ENCODE measurements at regions not wholly inside any gene's neighbourhood (a gene's known extent, or its start where the extent isn't known, plus 50 kb on each side); places are given as distances from the start of the nearest gene placed in this dataset.

DNA sequence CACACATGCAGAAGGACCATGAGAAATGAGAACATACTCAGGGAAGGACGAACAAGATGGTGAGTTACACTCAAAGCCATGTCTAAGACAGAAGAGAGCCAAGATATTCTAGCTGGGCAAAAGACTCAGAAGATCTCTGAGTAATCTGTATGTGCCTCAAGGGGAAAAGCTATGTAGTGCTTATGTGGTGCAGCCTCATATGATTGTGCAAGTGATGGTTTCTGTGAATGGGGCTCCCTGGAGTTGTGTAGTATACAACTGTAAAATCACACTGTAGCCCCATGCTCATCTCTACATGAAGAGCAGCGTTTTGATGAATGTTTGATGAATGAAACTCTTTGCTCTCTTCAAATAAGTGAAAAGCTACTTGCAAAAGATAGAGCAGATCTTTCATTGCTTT, 57.5 kb downstream of the OSR1 start:
- no peak for DNase-seq

DNA sequence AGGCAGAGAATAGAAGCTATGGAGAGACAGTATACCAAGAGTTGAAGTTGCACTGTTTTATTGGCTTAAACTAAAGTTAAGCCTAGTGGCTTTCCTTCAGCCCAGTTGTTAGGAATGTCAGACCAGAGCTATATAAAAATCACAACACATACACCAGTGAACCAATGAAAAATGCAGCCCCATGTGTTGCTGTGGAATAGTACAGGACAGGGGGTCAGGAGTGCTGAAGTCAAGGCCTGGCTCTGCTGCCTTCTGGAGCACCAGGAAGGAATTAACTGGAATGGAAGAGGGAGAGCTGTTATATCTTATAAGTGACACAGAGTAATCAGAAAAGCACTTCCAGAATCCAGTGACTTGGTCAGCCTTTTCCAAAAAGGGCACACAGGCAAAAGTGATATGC, 58.9 kb downstream of the OSR1 start:
- no peak for DNase-seq

DNA sequence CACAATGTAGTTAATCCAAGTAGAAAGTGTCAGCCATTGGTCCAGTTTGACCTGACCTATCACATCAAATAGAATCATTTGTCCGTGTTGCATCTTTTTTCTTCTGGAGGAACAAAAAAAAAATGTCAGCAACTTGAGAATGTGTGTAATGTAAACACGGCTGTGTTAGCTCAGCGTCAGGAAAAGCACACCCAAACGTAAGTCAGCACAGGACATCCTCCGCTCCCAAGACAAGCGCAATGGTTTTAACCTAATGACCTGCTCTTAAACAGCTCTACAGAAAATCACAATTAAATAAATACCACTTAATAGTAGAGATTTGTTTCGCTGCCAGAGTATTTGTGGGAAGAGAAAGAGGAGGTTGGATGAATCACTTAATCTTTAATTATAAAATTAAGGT, 59.4 kb downstream of the OSR1 start:
- no peak for DNase-seq

DNA sequence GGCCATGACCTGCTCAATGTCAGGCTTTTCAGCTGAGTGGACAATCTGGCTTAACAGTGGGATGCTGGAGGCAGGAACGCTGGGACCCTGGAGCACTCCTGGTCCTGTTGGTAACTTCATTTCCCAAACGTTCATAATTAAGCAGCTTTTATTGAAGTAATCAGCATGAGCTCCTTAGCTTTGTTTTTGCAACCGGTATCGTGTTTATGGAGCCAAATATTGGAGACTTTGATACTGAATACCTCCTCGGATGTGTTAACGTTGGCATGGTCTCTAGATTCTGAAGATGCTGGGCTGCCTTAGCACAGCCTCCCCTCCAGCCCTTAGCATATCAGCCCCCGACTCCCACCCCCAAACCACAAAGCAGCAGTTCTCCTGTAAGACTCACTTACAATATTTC, 60.7 kb downstream of the OSR1 start:
- no peak for DNase-seq

DNA sequence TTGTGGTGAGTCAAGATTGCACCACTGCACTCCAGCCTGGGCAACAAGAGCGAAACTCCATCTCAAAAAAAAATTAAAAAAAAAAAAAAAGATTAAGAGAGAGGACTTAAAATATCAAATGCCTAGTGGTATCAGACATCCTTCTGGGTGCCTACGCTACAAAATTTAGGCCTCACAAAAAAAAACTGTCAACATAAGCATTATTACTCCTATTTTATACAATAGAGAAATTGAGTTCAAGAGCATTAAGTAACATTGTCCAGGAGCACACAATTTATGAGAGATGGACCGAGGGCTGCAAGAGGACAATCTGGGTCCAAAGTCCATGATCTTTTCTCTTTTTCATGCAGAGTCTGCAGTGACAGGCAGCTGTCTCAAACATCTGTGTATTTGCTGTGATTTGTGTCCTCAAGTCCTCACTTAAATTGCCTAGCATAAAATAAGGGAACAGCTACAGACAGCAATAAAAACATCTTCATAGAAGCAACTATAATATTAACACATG, 62.4 kb downstream of the OSR1 start:
- DNase-seq = no peak

DNA sequence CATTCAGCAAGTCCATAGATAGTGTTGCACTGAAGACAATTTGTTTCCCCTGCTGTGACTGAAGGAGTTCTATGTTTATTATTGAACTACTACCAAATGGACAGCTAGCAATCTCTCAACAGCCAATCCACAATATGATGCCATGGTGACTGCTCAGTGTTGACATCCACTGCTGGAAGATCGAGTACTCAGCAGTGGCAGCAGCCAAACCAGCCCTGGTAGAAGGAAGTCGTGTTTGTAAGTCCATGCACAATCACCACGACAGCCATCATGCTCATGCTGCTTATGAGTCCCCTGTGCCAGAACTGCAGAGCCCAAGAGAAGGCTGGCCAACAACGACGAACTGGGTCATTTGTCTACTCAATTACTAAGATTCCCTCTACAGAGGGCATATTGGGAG, 66.4 kb downstream of the OSR1 start:
- no peak for DNase-seq

DNA sequence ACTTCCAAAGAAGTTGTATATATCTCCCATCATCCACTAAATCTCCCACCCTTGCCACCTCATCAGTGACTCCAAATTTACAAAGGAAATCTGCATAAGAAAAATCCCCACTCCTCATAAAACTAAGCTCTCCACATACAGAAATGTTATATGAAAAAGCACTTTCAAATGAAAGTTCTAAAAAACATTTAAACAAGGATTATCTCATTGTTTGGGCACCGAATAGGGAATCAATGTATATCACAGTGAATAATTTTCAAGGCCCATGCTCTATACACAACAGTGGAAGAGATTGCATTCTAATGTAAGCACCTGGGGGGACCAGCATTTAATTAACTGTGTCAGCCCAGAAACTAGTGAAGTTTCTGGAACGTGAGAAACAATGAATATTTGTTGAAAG, 70.1 kb downstream of the OSR1 start:
- no peak for DNase-seq

DNA sequence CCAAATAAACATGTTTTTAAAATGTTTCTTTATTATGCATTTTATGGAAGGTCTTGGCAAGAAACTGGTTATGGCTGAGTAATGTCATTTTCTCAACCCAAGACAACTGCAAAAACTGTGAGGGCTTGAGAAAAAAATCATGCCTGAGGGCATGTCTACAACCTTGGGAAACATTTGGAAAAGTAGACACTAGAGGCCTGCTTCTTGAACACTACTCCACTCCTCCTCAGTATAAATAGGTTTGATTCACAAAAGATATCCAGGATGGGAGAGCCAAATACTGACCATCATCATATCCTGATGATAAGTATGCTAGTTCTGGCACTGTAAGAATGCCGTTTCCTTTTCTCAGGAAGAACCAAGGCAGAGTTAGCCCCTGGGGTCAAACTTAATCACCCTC, 71.1 kb downstream of the OSR1 start:
- no peak for DNase-seq

DNA sequence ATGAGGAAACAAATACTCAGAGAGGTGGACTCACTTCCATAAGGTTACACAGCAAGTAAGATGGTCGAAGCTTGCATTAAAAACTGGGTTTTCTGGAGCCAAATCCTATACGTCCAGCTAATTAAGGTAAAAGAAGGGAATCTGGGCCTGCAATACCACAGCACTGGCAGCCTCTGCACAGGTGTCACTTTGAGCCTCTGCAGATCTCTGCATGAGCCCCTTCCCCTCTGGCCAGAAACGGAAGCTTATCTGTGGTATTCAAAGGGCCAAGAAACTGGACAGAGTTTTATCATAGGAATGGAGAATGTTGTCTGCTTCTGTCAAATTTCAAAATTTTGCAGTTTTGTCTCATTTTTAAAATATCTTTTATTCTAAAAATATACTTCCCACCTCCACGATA, 76.1 kb downstream of the OSR1 start:
- DNase-seq = no peak

DNA sequence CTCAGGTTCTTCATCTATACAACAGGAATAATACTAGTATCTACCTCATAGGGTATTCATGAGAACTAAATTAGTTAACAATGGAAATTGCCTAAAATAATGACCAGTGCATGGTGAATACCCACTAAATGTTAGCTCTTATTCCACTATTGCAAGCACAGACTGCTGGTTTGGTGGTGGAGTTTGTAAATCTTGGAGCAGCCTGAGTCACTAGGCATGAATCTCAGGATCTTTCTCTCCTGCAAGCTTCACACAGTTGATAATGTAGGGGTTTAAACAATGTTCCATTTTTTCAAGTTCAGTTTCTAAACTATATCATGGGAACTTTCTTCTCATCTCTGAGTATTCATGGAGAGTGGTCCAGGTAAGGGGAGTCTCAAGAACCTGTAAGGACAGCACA, 84.0 kb downstream of the OSR1 start:
- no peak for DNase-seq

DNA sequence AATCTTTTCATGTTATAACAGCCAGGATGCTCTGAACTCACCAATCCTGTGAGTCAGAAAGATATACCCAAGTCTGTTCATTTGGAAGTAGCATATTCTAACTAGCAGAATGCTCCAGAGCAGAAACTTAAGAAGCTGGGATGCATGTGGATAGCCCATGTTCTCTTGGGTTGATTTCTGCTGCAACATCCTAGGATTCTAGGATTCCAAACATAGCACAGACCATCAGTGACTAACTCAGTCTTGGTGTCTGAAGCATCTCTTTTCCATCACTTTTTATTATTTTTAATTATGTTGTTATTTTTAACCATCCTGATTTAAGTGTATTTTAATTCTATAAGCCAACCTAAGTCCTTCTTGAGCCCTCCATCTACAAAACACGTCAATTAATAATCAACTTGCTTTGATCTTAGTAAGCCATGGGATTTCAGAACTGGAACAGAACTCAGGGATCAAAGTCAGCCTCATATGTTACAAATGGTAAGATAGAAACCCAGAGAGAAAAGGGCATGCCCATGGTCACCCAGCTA, 85.4 kb downstream of the OSR1 start:
- DNase-seq = no peak

DNA sequence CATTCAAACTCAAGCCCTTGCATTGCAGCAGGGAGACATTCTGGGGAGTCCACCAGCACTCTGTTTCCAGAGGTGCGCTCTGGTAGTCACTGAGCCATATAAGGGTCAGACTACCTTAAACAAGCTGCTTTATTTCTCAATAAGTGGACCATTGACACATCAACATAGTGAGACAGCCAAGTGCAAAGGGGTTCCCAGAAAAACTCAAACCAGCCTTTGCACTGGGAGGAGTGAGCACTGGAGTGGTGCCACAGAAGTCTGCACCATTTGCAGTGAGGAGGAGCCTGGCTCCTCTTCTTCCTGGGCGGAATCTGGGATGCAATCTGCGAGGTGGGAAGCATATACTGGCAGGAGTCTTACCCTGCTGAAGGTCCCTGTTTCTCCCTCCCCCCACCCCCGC, 86.4 kb downstream of the OSR1 start:
- DNase-seq = no peak

DNA sequence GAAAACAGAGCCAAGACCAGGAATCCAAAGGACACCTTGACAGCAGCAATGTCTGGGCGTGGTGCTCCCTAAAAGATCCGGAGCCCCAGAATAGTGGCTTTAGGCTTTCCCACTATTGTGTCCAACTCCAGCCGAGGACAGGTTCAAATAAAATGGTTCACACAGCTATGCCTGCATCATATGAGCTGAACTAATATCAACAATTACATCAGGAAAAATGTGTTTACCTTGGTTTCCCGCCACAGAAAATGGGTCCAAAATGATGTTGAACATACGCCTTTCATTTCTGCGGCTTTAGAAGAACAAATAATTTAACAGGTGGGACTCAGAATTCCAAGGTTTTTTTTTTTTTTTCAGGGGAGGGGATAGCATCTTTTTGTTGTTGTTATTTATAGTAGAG, 93.6 kb downstream of the OSR1 start:
- no peak for DNase-seq

DNA sequence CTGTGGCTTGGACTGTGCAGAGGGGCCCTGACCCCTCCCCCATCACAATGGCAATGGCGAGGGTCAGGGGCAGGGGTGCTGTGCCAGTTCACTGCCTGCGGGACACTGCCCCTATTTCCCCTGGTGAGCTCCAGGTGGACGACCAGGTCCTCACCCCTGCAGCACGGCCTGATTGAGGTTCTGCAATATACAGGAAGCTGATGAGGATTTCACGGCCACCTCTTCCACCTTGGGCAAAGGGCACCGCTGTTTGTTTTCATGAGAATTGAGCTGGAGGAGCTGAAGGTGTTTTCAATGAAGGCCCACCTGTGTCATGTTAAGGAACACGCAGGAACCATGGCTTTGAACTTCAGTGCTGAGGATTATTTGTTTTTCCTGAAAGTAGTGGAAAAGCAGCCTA, 96.3 kb downstream of the OSR1 start:
- DNase-seq = no peak

DNA sequence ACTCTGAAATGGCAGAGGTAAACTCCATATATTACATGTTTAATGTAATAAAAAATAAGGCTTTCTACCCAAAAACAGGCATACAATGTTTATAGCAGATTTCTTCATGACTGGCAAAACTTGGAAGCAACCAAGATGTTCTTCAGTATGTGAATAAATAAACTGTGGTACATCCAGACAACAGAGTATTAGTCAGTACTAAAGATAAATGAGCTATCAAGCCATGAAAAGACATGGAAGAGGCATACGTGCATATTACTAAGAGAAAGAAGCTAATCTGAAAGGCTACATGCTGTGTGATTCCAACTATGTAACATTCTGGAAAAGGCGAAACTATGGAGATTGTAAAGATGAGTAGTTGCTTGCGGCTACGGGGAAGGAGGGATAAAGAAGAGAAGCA, 97.4 kb downstream of the OSR1 start:
- no peak for DNase-seq

DNA sequence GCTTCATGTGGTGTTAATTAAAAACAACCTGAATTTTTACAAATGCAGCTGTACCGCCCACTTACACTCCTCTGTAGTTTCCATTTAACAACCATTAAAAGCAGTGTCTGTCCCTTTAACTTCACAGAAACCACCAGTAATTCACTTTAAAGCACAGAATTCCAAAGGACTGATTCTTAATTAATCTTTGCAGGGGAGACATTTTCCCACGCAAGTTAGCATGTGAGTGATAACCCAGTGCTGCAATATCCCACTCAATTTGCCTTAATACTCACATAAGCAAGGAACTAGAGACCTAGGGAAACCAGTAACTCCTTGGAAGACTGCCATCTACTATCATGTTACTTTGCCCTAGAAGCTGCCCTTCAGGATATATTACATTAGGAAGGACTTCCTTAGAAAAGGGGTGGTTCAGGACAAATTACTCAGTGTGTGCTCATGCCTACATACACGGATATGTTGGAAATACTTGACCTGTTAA, 102.3 kb downstream of the OSR1 start:
- DNase-seq = no peak

DNA sequence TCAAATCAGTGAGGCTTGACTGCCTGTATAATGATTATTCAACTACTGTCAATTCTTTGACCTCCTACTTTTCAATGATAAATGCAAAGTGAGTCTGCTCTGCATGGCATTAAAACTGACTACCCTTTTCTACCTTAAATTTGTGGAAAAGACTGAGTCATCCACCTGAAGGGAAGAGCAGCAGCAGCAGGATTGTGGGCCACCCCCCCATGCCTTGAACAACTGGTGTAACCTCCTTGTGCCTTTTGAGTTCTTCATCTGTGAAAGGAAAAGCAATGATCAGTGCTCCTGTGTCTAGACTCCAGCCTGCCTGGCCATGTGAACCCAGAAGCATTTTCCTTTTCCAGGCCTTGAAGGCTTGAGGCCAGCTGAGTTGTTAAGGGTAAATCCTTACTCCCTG, 102.9 kb downstream of the OSR1 start:
- DNase-seq = no peak

DNA sequence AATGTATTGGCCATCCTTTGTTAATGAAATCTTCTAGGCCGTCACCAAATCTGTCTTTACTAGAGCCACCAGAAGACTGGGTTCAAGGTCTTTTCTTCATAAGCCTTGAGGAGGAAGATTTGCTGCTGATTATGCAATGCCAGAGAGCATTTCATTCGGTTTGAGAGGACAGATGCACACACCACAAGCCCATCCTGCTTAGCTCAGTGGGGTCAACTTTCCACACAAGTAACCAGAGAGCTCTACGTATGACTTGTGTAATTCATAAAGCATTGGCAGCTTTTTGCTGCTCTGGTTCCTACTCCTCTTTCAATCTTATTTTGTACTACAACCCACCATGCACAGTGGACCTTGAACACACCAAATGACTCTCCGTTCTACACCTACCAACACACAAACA, 106.9 kb downstream of the OSR1 start:
- DNase-seq = no peak

DNA sequence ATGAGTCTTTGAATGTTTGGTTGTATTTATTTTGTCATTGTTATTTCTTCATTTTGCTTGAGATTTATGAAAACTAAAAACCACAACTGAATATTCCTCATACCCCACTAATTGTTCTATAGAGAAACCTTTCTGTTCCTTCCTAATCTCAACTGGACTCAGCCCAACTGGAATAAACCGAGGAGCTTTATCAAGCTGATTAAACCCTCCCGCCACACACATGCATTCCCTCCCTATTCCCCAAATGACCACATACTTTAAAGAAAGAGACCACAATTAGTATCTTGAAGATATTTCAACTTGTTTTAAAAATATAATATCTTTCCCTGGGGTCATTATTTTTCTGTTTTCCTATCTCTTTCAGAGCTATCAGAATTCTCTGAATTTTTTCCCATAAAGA, 107.5 kb downstream of the OSR1 start:
- no peak for DNase-seq

DNA sequence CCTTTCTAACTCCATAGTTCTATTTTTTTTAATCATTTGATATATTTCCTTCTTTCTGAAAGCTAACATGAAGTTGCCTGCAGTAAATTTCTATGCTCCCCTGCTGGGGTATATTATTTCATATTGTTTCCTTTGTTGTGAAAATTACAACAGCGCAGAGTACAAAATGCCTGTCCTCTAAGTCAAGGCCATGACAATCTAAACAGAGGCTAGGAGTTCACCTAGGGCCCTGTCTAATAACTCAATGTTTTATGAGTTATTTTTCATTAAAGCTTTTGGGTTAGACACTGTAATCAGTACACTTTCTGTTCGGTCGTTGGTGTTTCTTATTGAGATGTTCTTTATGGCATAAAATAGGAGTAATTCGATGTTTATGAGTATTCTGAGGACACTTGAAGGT, 111.2 kb downstream of the OSR1 start:
- no peak for DNase-seq

DNA sequence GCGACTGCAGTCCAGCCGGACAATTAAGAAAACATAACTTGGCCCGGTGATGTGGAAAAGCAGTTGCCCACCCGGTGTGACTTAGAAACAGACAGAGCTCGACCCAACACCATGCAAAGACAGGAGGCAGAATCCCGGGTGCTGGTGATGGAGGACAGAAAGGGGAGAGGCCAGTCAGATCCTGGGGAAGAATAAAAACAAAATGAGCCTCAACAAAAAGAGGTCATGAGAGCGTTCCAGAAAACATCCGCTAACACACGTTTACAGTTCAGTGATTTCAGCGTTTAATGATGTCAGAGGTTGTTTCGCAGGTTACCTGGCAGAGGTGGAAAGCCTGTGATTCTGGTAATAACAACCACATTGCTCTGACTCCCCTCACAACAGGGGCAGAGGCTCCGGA, 111.9 kb downstream of the OSR1 start:
- no peak for DNase-seq

DNA sequence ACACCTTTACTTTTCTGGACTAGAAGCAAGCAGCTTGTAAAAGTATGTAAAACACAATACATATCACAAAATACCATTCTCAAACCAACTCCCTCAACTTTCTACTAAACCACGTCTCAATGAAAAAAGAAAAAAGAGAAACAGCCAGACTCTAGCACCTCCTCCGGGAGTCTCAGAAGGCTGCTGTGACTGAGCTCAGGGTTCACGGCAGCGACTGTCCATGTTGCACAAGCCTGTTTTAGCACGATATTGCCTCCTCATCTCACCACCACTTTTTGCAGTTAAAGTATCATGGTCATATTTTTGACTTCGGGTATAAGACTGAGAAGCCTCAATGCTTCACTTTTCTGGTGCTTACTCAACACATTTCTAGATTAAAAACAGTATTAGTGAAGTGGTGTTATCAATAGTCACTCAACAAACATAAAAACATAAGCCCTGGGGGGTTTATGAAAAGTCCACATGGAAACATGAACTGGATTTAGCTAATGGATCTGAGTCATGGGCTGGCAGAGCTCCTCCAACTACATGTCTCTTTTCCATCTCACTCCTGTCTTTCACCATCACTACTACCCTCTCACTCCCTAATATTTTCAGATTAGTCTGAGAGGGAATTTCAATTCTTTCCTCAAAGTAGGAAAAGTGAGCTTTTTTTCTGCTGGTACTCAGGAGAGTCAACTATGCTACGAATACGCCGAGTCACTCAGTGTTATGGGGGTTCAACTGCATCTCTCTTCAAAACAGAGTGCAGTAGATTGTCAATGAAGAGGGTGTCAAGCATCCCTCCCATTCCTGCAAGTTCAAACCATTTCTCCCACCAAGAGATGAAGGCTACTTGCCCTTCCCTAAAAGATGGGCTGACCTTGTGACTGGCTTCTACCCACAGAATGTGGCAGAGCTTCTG, 113.7 kb downstream of the OSR1 start:
- no peak for DNase-seq

DNA sequence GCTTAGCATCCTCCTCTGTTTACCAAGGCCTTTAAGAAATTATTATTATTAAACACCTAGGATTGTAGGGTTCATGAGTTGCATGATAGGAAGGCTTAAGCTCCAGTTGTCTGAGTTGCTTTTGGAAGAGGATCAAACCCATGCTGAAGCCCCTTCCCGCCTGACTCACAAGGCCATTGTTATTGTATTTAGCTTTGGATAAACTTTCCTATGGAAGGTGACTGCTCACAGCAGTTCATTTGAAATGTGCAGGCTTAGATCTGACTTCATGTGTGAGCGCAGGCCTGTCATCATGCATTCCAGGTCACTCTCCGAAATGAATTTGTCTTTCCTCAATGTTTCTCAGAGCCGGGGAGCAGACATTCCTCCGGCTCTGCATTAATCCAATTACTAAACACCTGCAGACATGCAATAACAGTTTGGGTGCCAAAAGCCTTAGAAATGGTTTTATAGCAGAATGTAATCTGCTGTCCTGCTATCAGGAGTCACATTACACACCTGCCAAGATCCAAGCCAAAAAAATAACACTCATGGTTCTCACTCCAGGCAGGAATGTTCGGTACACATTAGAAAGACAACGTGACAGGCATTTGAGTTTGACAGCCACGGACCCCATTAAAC, 119.9 kb downstream of the OSR1 start:
- DNase-seq = no peak

DNA sequence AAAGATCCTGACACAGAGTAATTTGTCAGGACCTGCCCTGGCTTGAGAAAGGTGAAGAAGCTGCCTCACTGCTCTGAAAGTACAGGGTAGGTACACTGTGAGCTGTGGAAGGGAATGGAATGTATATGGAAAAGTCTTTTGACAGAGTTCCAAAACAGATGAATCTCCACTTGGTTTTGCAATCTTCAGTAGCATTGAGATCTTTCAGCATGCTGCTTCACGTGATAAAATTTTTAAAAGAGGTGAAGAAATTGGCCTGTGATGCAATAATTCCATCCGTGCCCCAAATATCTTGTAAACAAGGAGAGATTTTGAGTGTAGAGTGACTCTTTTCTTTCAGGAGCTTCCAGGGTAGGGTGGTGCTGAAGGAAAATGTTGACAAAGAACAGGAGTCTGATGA, 123.1 kb downstream of the OSR1 start:
- no peak for DNase-seq

All from T1000 (cell line).